Activated B cell treated with CpG ODN at 0.5 μM for 24 hours (primary cell): ENCODE measurements at regions not wholly inside any gene's neighbourhood (a gene's known extent, or its start where the extent isn't known, plus 50 kb on each side); places are given as distances from the start of the nearest gene placed in this dataset.

Source experiments
- ATAC-seq: fragments of 200-7000 bp; cut with Tn5 transposase; one replicate; pipeline ENCODE4 v1.10.0; 2021; ENCODE audit warnings: low read depth, mild to moderate bottlenecking, moderate library complexity
- CTCF ChIA-PET: fragments of 350-600 bp; sonication (Branson Sonifier 250); formaldehyde crosslinking; loops from one replicate; lab custom pipeline; 2021; ENCODE audit warnings: antibody characterized with exemption; lab: Charles Lee
- POLR2A ChIA-PET: fragments of 350-600 bp; sonication (Branson Sonifier 250); formaldehyde crosslinking; loops from one replicate; lab custom pipeline; 2021; ENCODE audit warnings: antibody characterized with exemption; lab: Charles Lee
- DNase-seq: peaks from one replicate; pipeline ENCODE4 v3.0.0; 2022
- H3K27ac Mint-ChIP-seq: one replicate; pipeline ENCODE4 v1.8.0; 2020; ENCODE audit warnings: mixed read lengths
- H3K27me3 Mint-ChIP-seq: one replicate; pipeline ENCODE4 v1.8.0; 2021; ENCODE audit warnings: mixed read lengths
- H3K36me3 Mint-ChIP-seq: one replicate; pipeline ENCODE4 v1.8.0; 2021; ENCODE audit warnings: low read depth, mixed read lengths
- H3K4me1 Mint-ChIP-seq: one replicate; pipeline ENCODE4 v1.8.0; 2021; ENCODE audit warnings: mixed read lengths
- H3K4me3 Mint-ChIP-seq: one replicate; pipeline ENCODE4 v1.8.0; 2020; ENCODE audit warnings: mild to moderate bottlenecking, mixed read lengths
- H3K9me3 Mint-ChIP-seq: one replicate; pipeline ENCODE4 v1.8.0; 2020; ENCODE audit warnings: mixed read lengths
- intact Hi-C: fragments of 100-400 bp; cut with micrococcal nuclease; formaldehyde crosslinking; loops from one replicate; pipeline ENCODE4 v1.15.1; 2024
- TF ChIP-seq, protein P1 (sequence below): fragments of 200-600 bp; IDR thresholded peaks from one replicate; pipeline ENCODE4 v1.8.0; 2022; ENCODE audit warnings: antibody characterized with exemption, mild to moderate bottlenecking

DNA sequence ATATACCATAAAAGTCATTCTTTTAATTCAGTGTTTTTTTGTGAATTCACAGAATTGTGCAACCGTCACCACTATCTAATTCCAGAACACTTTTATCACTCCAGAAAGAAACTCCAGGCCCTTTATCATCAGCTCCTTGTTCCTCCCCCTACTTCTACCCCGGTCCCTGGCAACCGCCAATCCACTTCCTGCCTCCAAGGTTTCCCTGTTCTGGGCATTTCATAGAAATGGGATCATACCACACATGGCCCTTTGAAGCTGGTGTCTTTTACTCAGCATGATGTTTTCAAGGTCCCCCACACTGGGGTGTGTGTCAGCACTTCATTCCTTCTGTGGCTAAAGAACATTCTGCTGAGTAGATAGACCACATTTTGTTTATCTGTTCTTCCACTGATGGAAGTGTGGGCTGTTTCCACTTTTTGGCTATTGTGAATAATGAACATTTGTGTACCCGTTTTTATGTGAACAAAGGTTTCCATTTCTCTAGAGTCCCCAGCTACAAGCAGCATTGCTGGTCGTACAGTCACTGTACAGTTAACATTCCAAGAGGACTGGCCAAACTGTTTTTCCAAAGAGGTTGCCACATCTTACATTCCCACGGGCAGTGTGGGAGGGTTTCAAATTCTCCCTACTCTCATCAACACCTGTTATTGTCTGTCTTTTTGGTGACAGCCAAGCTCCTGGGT is 75.8 kb upstream of the ZNF469 start:
- H3K4me1 Mint-ChIP-seq: no peaks in the 10 kb centered on the region
- no peak overlapping the region for H3K27ac Mint-ChIP-seq
- POLR2A ChIA-PET: no interaction called here
- peaks cover 3% of the 10 kb centered on the region for H3K27me3 Mint-ChIP-seq
- H3K4me3 Mint-ChIP-seq: no peak overlapping the region
- H3K9me3 Mint-ChIP-seq: no peaks in the 10 kb centered on the region
- ATAC-seq (no peak), DNase-seq (no peak)
- TF ChIP-seq, protein P1, sequence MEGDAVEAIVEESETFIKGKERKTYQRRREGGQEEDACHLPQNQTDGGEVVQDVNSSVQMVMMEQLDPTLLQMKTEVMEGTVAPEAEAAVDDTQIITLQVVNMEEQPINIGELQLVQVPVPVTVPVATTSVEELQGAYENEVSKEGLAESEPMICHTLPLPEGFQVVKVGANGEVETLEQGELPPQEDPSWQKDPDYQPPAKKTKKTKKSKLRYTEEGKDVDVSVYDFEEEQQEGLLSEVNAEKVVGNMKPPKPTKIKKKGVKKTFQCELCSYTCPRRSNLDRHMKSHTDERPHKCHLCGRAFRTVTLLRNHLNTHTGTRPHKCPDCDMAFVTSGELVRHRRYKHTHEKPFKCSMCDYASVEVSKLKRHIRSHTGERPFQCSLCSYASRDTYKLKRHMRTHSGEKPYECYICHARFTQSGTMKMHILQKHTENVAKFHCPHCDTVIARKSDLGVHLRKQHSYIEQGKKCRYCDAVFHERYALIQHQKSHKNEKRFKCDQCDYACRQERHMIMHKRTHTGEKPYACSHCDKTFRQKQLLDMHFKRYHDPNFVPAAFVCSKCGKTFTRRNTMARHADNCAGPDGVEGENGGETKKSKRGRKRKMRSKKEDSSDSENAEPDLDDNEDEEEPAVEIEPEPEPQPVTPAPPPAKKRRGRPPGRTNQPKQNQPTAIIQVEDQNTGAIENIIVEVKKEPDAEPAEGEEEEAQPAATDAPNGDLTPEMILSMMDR: no peak
- intact Hi-C loops: no loop called here
- H3K36me3 Mint-ChIP-seq: no peaks in the 10 kb centered on the region
- CTCF ChIA-PET: no interaction called here

DNA sequence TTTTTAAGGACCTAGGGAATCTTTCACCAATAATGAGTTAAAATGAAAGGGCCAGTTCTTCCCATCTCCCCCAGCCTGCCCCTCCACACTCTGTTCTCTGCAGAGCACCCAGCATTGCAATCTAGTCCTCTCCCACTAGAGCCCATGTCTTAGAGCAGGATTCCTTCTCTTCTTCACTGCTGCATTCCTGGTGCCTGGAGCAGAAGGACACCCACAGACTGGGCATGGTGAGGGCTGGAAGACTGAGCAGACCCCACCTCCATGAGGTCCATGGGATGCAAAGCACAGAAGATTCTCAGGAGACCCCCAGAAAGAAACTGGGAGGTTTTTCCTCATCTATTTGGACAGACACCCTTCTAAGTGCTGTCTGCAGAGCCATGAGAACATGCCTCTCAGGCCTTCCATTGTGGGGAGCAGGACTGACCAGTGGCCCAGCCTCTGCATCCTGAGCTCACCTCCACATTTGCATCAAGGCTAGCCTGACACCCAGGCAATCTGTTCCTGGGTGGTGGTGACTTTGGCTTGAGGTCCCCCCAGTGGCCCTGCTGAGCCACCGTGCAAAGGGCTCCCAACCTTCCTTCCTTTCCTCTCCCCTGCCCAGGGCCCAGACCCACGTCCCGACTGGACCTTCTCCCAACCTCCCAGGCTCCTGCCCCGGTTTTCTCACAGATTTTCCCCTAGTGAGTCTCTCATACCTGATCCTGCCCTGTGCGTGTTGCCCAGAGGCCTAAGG is 74.2 kb upstream of the ZNF469 start:
- ChIA-PET CTCF (no interaction called here), POLR2A (no interaction called here)
- Mint-ChIP-seq H3K4me1 (no peaks in the 10 kb centered on the region), H3K27ac (no peak overlapping the region), H3K36me3 (no peaks in the 10 kb centered on the region), H3K27me3 (peaks cover 3% of the 10 kb centered on the region), H3K9me3 (peaks cover 5% of the 10 kb centered on the region), H3K4me3 (no peak overlapping the region)
- ATAC-seq (no peak), DNase-seq (no peak)
- TF ChIP-seq, protein P1: no peak
- intact Hi-C loops: no loop called here

DNA sequence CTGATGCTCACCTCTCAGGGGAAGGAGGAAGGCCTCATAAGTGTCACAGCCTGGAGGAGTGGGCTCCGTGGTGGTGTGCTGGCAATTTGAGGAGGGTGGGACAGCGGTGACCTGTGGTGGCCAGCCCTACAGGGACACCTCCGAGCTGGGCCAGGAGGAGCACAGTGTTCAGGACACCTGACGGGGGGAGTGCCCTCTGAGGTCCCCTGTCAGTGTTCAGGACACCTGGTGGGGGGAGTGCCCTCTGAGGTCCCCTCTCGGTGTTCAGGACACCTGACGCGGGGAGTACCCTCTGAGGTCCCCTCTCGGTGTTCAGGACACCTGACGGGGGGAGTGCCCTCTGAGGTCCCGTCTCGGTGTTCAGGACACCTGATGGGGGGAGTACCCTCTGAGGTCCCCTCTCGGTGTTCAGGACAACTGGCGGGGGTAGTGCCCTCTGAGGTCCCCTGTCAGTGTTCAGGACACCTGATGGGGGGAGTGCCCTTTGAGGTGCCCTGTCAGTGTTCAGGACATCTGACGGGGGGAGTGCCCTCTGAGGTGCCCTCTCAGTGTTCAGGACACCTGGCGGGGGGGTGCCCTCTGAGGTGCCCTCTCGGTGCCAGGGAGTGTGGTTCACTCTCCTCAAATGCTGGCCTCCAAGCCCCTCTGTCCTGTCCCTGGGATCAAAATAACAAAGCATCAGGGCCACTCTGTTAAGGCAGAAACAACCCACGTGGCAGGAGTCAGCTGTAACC is 73.4 kb upstream of the ZNF469 start:
- H3K27me3 Mint-ChIP-seq: peaks cover 3% of the 10 kb centered on the region
- intact Hi-C loops: no loop called here
- TF ChIP-seq, protein P1: no peak
- peaks cover 5% of the 10 kb centered on the region for H3K9me3 Mint-ChIP-seq
- H3K4me3 Mint-ChIP-seq: no peak overlapping the region
- H3K4me1 Mint-ChIP-seq: no peaks in the 10 kb centered on the region
- ChIA-PET POLR2A (no interaction called here), CTCF (no interaction called here)
- no peak overlapping the region for H3K27ac Mint-ChIP-seq
- H3K36me3 Mint-ChIP-seq: no peaks in the 10 kb centered on the region
- DNase-seq: no peak
- ATAC-seq: no peak

DNA sequence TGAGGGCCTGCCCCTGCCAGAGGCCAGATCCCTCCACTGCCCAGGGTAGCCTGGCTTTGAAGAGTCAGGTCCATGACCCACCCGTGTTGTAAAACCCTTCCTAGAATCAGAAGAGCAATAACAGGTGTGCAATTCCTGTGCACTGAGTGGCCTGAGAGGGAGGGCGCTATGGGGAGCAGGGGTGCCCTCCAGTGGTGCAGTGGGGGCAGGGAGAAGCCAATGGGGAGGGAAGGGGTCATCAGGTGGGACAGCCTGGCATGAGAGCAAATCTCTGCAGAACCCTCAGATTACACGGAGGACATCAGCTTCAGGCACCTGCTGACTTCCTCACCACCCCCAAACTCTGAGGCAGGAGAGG is 72.9 kb upstream of the ZNF469 start:
- H3K9me3 Mint-ChIP-seq: peaks cover 5% of the 10 kb centered on the region
- no peak overlapping the region for H3K27ac Mint-ChIP-seq
- DNase-seq (no peak), ATAC-seq (no peak)
- TF ChIP-seq, protein P1: no peak
- H3K36me3 Mint-ChIP-seq: no peaks in the 10 kb centered on the region
- intact Hi-C loops: no loop called here
- CTCF ChIA-PET: no interaction called here
- POLR2A ChIA-PET: no interaction called here
- H3K27me3 Mint-ChIP-seq: peaks cover 3% of the 10 kb centered on the region
- H3K4me3 Mint-ChIP-seq: no peak overlapping the region
- H3K4me1 Mint-ChIP-seq: no peaks in the 10 kb centered on the region
